ENCODE measurements at regions not wholly inside any gene's neighbourhood (a gene's known extent, or its start where the extent isn't known, plus 50 kb on each side); places are given as distances from the start of the nearest gene placed in this dataset.

DNA sequence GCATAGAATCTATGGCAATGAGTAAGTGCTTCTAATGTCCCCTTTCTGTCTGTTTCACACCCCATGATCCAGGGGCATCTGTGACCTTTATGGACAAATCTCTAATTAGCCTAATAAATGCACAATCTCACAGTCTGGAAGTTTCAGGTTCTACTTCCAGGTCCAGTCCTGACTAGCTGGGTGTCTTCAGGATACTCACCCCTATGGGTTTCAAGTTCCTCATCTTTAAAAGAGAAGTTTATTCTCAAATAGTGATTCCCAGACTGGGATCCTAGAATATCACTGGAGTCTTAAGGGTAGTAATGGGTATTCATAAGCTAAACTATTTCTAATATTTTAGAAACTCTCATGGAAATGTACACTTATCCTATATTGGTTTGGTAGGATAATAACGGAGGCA, 77.2 kb upstream of the ABCA1 start:
- CTCF ChIA-PET, result no interaction called here
- TF ChIP-seq, protein P1, sequence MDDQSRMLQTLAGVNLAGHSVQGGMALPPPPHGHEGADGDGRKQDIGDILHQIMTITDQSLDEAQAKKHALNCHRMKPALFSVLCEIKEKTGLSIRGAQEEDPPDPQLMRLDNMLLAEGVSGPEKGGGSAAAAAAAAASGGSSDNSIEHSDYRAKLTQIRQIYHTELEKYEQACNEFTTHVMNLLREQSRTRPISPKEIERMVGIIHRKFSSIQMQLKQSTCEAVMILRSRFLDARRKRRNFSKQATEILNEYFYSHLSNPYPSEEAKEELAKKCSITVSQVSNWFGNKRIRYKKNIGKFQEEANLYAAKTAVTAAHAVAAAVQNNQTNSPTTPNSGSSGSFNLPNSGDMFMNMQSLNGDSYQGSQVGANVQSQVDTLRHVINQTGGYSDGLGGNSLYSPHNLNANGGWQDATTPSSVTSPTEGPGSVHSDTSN (IDR thresholded peaks at IDR 0.05), result no peak
- TF ChIP-seq, protein P2, sequence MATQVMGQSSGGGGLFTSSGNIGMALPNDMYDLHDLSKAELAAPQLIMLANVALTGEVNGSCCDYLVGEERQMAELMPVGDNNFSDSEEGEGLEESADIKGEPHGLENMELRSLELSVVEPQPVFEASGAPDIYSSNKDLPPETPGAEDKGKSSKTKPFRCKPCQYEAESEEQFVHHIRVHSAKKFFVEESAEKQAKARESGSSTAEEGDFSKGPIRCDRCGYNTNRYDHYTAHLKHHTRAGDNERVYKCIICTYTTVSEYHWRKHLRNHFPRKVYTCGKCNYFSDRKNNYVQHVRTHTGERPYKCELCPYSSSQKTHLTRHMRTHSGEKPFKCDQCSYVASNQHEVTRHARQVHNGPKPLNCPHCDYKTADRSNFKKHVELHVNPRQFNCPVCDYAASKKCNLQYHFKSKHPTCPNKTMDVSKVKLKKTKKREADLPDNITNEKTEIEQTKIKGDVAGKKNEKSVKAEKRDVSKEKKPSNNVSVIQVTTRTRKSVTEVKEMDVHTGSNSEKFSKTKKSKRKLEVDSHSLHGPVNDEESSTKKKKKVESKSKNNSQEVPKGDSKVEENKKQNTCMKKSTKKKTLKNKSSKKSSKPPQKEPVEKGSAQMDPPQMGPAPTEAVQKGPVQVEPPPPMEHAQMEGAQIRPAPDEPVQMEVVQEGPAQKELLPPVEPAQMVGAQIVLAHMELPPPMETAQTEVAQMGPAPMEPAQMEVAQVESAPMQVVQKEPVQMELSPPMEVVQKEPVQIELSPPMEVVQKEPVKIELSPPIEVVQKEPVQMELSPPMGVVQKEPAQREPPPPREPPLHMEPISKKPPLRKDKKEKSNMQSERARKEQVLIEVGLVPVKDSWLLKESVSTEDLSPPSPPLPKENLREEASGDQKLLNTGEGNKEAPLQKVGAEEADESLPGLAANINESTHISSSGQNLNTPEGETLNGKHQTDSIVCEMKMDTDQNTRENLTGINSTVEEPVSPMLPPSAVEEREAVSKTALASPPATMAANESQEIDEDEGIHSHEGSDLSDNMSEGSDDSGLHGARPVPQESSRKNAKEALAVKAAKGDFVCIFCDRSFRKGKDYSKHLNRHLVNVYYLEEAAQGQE (IDR thresholded peaks at IDR 0.05; ENCODE audit: low read depth, low read length), result no peak
- TF ChIP-seq GABPA (IDR thresholded peaks at IDR 0.05; ENCODE audit: low read depth), result no peak
- no peak for TF ChIP-seq TAF1 (IDR thresholded peaks at IDR 0.05; ENCODE audit: borderline replicate concordance, low read depth, low read length)
- TF ChIP-seq MXI1 (IDR thresholded peaks at IDR 0.05; ENCODE audit: low read depth, low read length), result no peak
- TF ChIP-seq CHD2 (IDR thresholded peaks at IDR 0.05; ENCODE audit: low read length, partially characterized antibody), result no peak
- TF ChIP-seq, protein P3, sequence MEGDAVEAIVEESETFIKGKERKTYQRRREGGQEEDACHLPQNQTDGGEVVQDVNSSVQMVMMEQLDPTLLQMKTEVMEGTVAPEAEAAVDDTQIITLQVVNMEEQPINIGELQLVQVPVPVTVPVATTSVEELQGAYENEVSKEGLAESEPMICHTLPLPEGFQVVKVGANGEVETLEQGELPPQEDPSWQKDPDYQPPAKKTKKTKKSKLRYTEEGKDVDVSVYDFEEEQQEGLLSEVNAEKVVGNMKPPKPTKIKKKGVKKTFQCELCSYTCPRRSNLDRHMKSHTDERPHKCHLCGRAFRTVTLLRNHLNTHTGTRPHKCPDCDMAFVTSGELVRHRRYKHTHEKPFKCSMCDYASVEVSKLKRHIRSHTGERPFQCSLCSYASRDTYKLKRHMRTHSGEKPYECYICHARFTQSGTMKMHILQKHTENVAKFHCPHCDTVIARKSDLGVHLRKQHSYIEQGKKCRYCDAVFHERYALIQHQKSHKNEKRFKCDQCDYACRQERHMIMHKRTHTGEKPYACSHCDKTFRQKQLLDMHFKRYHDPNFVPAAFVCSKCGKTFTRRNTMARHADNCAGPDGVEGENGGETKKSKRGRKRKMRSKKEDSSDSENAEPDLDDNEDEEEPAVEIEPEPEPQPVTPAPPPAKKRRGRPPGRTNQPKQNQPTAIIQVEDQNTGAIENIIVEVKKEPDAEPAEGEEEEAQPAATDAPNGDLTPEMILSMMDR (IDR thresholded peaks at IDR 0.05), result no peak
- Histone ChIP-seq H3K4me2 (no peak overlapping the region), H3K4me3 (ENCODE audit: low read depth in 2 of 2, low read length in 1 of 2) (no peak overlapping the region), H4K20me1 (ENCODE audit: insufficient read depth) (no peaks in the 10 kb centered on the region), H3K79me2 (ENCODE audit: insufficient read depth) (no peaks in the 10 kb centered on the region), H2AFZ (ENCODE audit: low read depth) (no peak overlapping the region), H3K9me3 (no peaks in the 10 kb centered on the region), H3K9me2 (no peaks in the 10 kb centered on the region), H3K36me3 (replicated peaks in 1 of 2; ENCODE audit: control insufficient read depth in 1 of 2, insufficient read depth in 2 of 2, low read length in 1 of 2) (no peaks in the 10 kb centered on the region), H3K27me3 (ENCODE audit: insufficient read depth) (no peaks in the 10 kb centered on the region), H3K4me1 (ENCODE audit: control insufficient read depth in 1 of 2, insufficient read depth in 2 of 2, low read depth in 1 of 2, low read length in 1 of 2) (no peaks in the 10 kb centered on the region), H3K27ac (ENCODE audit: low read depth in 2 of 2, low read length in 1 of 2) (no peak overlapping the region), H3K9ac (no peak overlapping the region), H3F3A (replicated peaks; ENCODE audit: insufficient read depth) (peaks cover 19% of the 10 kb centered on the region)
- POLR2A ChIA-PET, result no interaction called here
- no peak for DNase-seq
- WGBS (ENCODE audit: low lambda C conversion rate), result 91% methylated on average over 1 of the region's 1 CpG

DNA sequence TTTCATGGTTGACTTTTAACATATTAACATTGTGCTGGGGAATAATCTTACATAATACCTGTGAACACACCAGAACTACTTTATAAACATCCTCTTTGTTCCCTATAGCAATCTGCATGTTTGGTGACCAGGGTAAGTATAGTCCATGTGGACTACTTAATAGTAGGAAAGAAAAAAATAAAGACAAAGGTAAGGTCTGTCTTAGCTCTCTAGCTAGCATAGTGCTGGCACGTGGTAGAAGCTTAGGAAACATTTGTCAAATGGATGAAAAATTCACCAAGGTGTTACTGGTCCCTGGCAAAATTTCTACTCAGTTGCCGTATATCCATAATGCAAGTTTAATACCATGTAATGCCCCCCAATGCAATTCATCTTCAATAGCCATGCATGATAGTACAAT, 78.6 kb upstream of the ABCA1 start:
- 0 out of 2 replicates have a peak overlapping the region, but pooled peaks have one; percentile 51 for H3K4me2 ChIP-seq

More for the DNA sequence above, 78.6 kb upstream of the ABCA1 start:
- peak overlapping the region in 1 of 2 experiments; percentile 75; a peak in 1 of 4 replicates for H3K27ac ChIP-seq (ENCODE audit: low read depth in 2 of 2, low read length in 1 of 2)
- H3K9me3 ChIP-seq, result no peaks in the 10 kb centered on the region
- H2AFZ ChIP-seq (ENCODE audit: low read depth), result 0 out of 2 replicates have a peak overlapping the region, but pooled peaks have one; percentile 71
- no peaks in the 10 kb centered on the region for H3K4me1 ChIP-seq (ENCODE audit: control insufficient read depth in 1 of 2, insufficient read depth in 2 of 2, low read depth in 1 of 2, low read length in 1 of 2)
- 93% methylated on average over 2 of the region's 2 CpGs for WGBS (ENCODE audit: low lambda C conversion rate)
- ChIA-PET POLR2A (no interaction called here), CTCF (no interaction called here)
- no peaks in the 10 kb centered on the region for H3K9me2 ChIP-seq
- H3K9ac ChIP-seq, result no peak overlapping the region
- TF ChIP-seq SIN3A (IDR thresholded peaks at IDR 0.05; ENCODE audit: borderline replicate concordance, low read depth, low read length), result no peak
- TF ChIP-seq, protein P4, sequence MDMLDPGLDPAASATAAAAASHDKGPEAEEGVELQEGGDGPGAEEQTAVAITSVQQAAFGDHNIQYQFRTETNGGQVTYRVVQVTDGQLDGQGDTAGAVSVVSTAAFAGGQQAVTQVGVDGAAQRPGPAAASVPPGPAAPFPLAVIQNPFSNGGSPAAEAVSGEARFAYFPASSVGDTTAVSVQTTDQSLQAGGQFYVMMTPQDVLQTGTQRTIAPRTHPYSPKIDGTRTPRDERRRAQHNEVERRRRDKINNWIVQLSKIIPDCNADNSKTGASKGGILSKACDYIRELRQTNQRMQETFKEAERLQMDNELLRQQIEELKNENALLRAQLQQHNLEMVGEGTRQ (IDR thresholded peaks at IDR 0.05; ENCODE audit: borderline replicate concordance, low read depth, low read length), result no peak
- TF ChIP-seq, protein P5, sequence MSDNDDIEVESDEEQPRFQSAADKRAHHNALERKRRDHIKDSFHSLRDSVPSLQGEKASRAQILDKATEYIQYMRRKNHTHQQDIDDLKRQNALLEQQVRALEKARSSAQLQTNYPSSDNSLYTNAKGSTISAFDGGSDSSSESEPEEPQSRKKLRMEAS (IDR thresholded peaks at IDR 0.05; ENCODE audit: low read depth), result no peak
- no peak for TF ChIP-seq FOXJ3 (CRISPR knock-in tag; IDR thresholded peaks at IDR 0.05)
- no peaks in the 10 kb centered on the region for H4K20me1 ChIP-seq (ENCODE audit: insufficient read depth)
- no peak for DNase-seq
- H3K27me3 ChIP-seq (ENCODE audit: insufficient read depth), result no peaks in the 10 kb centered on the region
- no peaks in the 10 kb centered on the region for H3K79me2 ChIP-seq (ENCODE audit: insufficient read depth)
- no peak overlapping the region for H3K4me3 ChIP-seq (ENCODE audit: low read depth in 2 of 2, low read length in 1 of 2)
- no peaks in the 10 kb centered on the region for H3K36me3 ChIP-seq (replicated peaks in 1 of 2; ENCODE audit: control insufficient read depth in 1 of 2, insufficient read depth in 2 of 2, low read length in 1 of 2)
- peaks cover 19% of the 10 kb centered on the region for H3F3A ChIP-seq (replicated peaks; ENCODE audit: insufficient read depth)
